Activated CD8-positive, alpha-beta T cell treated with anti-CD3 and anti-CD28 coated beads for 36 hours (primary cell): ENCODE measurements at regions not wholly inside any gene's neighbourhood (a gene's known extent, or its start where the extent isn't known, plus 50 kb on each side); places are given as distances from the start of the nearest gene placed in this dataset.

Experiments
- ATAC-seq: fragments of 200-7000 bp; cut with Tn5 transposase; one replicate; pipeline ENCODE4 v1.10.0; 2021; ENCODE audit warnings: mild to moderate bottlenecking, moderate library complexity
- CTCF ChIA-PET: fragments of 350-600 bp; sonication (Branson Sonifier 250); formaldehyde crosslinking; loops from one replicate; lab custom pipeline; 2021; ENCODE audit warnings: antibody characterized with exemption; lab: Charles Lee
- POLR2A ChIA-PET: fragments of 350-600 bp; sonication (Branson Sonifier 250); formaldehyde crosslinking; loops from one replicate; lab custom pipeline; 2021; ENCODE audit warnings: antibody characterized with exemption; lab: Charles Lee
- DNase-seq: peaks from one replicate; pipeline ENCODE4 v3.0.0-alpha.2; 2020
- H3K27ac Mint-ChIP-seq: one replicate; pipeline ENCODE4 v1.8.0; 2021; ENCODE audit warnings: mild to moderate bottlenecking, mixed read lengths
- H3K27me3 Mint-ChIP-seq: one replicate; pipeline ENCODE4 v1.8.0; 2021; ENCODE audit warnings: mixed read lengths
- H3K36me3 Mint-ChIP-seq: one replicate; pipeline ENCODE4 v1.8.0; 2021; ENCODE audit warnings: low read depth, mixed read lengths
- H3K4me1 Mint-ChIP-seq: one replicate; pipeline ENCODE4 v1.8.0; 2021; ENCODE audit warnings: low read depth, mixed read lengths
- H3K4me3 Mint-ChIP-seq: one replicate; pipeline ENCODE4 v1.8.0; 2021; ENCODE audit warnings: mild to moderate bottlenecking, moderate library complexity, mixed read lengths
- H3K9me3 Mint-ChIP-seq: one replicate; pipeline ENCODE4 v1.8.0; 2021; ENCODE audit warnings: mixed read lengths
- intact Hi-C: fragments of 100-400 bp; cut with micrococcal nuclease; formaldehyde crosslinking; loops from one replicate; pipeline ENCODE4 v1.10.0; 2022
- TF ChIP-seq, protein P1 (sequence below): fragments of 200-600 bp; IDR thresholded peaks from one replicate; pipeline ENCODE4 v1.8.0; 2022; ENCODE audit warnings: antibody characterized with exemption, mild to moderate bottlenecking

DNA sequence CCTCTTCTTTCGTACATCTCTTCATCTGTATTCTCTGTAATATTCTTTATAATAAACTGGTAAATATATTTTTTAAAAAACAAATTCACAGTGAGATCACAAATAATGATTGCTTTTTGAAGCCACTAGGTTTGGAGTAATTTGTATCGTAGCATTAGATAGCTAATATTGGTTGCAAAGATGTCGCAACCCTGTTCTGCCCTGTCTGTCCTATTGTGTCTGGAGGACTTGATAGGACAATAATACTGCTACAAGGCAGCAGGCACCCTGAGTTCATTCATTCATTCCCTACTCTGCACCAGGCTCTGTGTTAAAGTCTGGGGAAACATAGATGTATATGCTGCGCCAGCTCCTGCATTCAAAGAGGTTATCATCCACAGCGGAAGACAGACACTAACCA lies 206.7 kb upstream of the KLF4 start:
- no peak overlapping the region for H3K4me3 Mint-ChIP-seq
- CTCF ChIA-PET: no interaction called here
- POLR2A ChIA-PET: no interaction called here
- DNase-seq (no peak), ATAC-seq (no peak)
- TF ChIP-seq, protein P1, sequence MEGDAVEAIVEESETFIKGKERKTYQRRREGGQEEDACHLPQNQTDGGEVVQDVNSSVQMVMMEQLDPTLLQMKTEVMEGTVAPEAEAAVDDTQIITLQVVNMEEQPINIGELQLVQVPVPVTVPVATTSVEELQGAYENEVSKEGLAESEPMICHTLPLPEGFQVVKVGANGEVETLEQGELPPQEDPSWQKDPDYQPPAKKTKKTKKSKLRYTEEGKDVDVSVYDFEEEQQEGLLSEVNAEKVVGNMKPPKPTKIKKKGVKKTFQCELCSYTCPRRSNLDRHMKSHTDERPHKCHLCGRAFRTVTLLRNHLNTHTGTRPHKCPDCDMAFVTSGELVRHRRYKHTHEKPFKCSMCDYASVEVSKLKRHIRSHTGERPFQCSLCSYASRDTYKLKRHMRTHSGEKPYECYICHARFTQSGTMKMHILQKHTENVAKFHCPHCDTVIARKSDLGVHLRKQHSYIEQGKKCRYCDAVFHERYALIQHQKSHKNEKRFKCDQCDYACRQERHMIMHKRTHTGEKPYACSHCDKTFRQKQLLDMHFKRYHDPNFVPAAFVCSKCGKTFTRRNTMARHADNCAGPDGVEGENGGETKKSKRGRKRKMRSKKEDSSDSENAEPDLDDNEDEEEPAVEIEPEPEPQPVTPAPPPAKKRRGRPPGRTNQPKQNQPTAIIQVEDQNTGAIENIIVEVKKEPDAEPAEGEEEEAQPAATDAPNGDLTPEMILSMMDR: no peak
- H3K27me3 Mint-ChIP-seq: peaks cover 6% of the 10 kb centered on the region
- H3K27ac Mint-ChIP-seq: no peak overlapping the region
- no peaks in the 10 kb centered on the region for H3K36me3 Mint-ChIP-seq
- H3K4me1 Mint-ChIP-seq: no peaks in the 10 kb centered on the region
- H3K9me3 Mint-ChIP-seq: no peaks in the 10 kb centered on the region
- intact Hi-C loops: no loop called here

DNA sequence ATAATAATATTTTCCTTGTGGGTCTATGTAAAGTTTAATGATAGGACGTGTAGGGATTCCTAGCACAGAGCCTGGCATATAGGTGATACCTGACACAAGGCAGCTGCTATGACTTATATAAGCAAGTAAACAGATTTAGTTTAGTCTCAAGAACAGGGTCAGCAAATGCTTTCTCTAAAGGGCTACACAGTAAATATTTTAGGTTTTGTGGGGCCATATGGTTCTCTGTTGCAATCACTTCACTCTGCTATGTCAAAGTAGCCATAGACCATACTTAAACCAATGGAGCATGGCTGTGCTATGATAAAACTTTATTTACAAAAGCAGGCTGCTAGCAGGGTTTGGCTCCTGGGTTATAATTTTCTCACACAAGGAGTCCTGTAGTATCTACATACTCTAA lies 204.8 kb upstream of the KLF4 start:
- Mint-ChIP-seq H3K4me3 (no peak overlapping the region), H3K9me3 (no peaks in the 10 kb centered on the region), H3K27me3 (peaks cover 2% of the 10 kb centered on the region), H3K36me3 (no peaks in the 10 kb centered on the region), H3K4me1 (no peaks in the 10 kb centered on the region), H3K27ac (no peak overlapping the region)
- intact Hi-C loops: no loop called here
- TF ChIP-seq, protein P1: no peak
- ChIA-PET CTCF (no interaction called here), POLR2A (no interaction called here)
- DNase-seq (no peak), ATAC-seq (no peak)

DNA sequence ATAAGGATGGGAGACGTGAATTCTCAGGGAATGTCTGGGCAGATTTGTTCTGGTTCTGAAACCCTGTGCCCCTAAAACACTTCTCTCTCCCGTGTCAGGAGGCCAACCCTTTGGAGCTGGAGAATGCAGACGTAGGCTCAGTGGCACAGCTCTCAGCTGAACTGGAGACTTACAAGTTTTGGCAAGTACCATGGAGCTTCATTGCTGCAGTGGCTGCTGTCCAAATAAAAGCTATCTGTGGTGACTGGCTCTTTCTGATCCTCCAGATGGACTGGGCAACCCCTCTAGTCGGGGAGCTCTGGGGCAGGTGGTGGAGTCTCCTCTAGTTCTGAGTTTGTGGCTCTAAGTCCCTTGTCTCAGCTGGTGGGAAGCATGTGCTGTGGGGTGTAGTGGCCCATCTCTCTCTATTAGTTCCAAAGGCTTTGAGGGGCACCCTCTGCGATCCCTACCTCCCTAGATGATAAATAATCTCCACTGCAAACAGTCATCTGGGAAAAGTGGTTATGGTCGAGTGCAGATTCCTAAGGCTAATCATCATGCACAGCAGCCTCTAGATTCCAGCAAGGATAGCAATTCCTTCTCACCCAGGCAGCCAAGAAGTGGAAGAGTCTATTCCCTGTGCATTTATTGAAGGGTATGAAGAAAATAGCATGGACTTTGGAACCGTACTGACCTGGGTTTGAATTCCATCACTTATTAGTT lies 204.2 kb upstream of the KLF4 start:
- no peak for DNase-seq
- ATAC-seq: no peak
- ChIA-PET CTCF (no interaction called here), POLR2A (no interaction called here)
- no peaks in the 10 kb centered on the region for H3K36me3 Mint-ChIP-seq
- no peak overlapping the region for H3K4me3 Mint-ChIP-seq
- H3K4me1 Mint-ChIP-seq: no peaks in the 10 kb centered on the region
- H3K9me3 Mint-ChIP-seq: no peaks in the 10 kb centered on the region
- peaks cover 2% of the 10 kb centered on the region for H3K27me3 Mint-ChIP-seq
- intact Hi-C loops: no loop called here
- no peak overlapping the region for H3K27ac Mint-ChIP-seq
- TF ChIP-seq, protein P1: no peak

DNA sequence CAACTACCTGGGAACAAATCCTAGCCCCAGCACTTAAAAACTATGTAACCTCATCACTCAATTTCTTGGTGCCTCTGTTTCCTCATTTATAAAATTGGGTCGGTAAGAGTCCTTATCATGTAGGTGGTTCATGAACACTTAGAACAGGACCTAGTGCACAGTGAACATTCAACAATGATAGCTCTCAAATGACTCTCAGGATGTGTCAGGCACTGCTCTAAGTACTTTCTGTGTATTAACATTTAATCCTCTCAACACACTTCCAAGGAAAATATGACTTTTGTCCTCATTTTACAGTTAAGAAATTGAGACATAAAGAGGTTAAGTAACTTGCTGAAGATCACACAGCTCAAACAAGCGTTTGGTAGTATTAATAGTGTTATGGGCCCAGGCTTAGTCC lies 202.1 kb upstream of the KLF4 start:
- ChIA-PET POLR2A (no interaction called here), CTCF (no interaction called here)
- TF ChIP-seq, protein P1: no peak
- intact Hi-C loops: no loop called here
- H3K27me3 Mint-ChIP-seq: peaks cover 2% of the 10 kb centered on the region
- ATAC-seq: no peak
- H3K9me3 Mint-ChIP-seq: peaks cover 2% of the 10 kb centered on the region
- no peak for DNase-seq
- no peaks in the 10 kb centered on the region for H3K36me3 Mint-ChIP-seq
- H3K27ac Mint-ChIP-seq: no peak overlapping the region
- H3K4me1 Mint-ChIP-seq: no peaks in the 10 kb centered on the region
- no peak overlapping the region for H3K4me3 Mint-ChIP-seq

DNA sequence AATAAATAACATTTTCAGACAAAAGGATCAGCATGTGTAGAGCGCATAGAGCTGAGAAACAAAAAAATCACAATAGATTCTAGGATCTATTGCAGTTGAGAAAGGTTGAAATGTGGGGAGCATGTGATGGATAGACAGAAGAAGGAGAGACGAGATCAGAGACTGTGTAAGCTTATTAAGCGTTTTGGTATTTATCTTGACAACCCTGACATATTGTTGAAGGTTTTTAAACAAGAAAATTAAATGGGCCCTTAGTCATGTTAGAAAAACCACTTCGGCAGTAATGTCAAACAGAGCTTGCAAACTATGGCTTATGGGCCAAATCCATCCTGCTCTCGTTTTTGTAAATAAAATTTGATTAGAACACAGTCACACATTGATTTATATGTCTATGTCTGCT lies 200.5 kb upstream of the KLF4 start:
- no peaks in the 10 kb centered on the region for H3K4me1 Mint-ChIP-seq
- no peak overlapping the region for H3K4me3 Mint-ChIP-seq
- POLR2A ChIA-PET: interaction anchor here (0.7 kb wide), 1 partner anchor 12 kb away, joined by 3 read pairs; no protein-coding TSS in a partner anchor
- no peak overlapping the region for H3K27ac Mint-ChIP-seq
- intact Hi-C loops: no loop called here
- TF ChIP-seq, protein P1: no peak
- peaks cover 2% of the 10 kb centered on the region for H3K27me3 Mint-ChIP-seq
- H3K36me3 Mint-ChIP-seq: no peaks in the 10 kb centered on the region
- CTCF ChIA-PET: no interaction called here
- no peak for ATAC-seq
- DNase-seq: no peak
- H3K9me3 Mint-ChIP-seq: peaks cover 2% of the 10 kb centered on the region
